ENCODE measurements at regions not wholly inside any gene's neighbourhood (a gene's known extent, or its start where the extent isn't known, plus 50 kb on each side); places are given as distances from the start of the nearest gene placed in this dataset.

- no peak for TF ChIP-seq POLR2AphosphoS5 (IDR thresholded peaks at IDR 0.05)
- TF ChIP-seq POLR2A (IDR thresholded peaks at IDR 0.05) = no peak
- no peaks in the 10 kb centered on the region for H3K36me3 ChIP-seq
- no peak overlapping the region for H3K27ac ChIP-seq
- DNase-seq = peak; percentile 5
- WGBS, 5 donors = 79 to 85% (median 80%) methylated on average over 6 of the region's 6 CpGs
- no peak overlapping the region for H3K4me3 ChIP-seq
- no peaks in the 10 kb centered on the region for H3K9me3 ChIP-seq
- no peaks in the 10 kb centered on the region for H3K4me1 ChIP-seq
- peaks cover 0 to 21% (median 6%) of the 10 kb centered on the region in 7 donors for H3K27me3 ChIP-seq (replicated peaks in 1 of 7)
- intact Hi-C loops (cut with DNase I; ENCODE audit: low total_unique reads) = no loop called here
These were observed 246.7 kb downstream of the FOXD2 start for GRCh38 chr1:47684518-47684917.

- Histone ChIP-seq H3K36me3 (no peaks in the 10 kb centered on the region), H3K9me3 (no peaks in the 10 kb centered on the region), H3K27me3 (replicated peaks in 1 of 7) (peaks cover 0 to 24% (median 6%) of the 10 kb centered on the region in 7 donors), H3K4me3 (no peak overlapping the region), H3K27ac (no peak overlapping the region), H3K4me1 (no peaks in the 10 kb centered on the region)
- 80 to 92% (median 88%) methylated on average over 11 of the region's 11 CpGs for WGBS, 5 donors
- no peak for TF ChIP-seq POLR2A (IDR thresholded peaks at IDR 0.05)
- TF ChIP-seq POLR2AphosphoS5 (IDR thresholded peaks at IDR 0.05) = no peak
- TF ChIP-seq CTCF (IDR thresholded peaks at IDR 0.05 in 8 of 11, conservative IDR thresholded peaks at IDR 0.05 in 3 of 11) = no peak
- peak; percentile 22 for DNase-seq
- intact Hi-C loops (cut with DNase I; ENCODE audit: low total_unique reads) = no loop called here
These were observed 247.3 kb downstream of the FOXD2 start for GRCh38 chr1:47684964-47685762.

GRCh38 chr1:47685763-47686066 lies 247.9 kb downstream of the FOXD2 start:
- Histone ChIP-seq H3K27me3 (replicated peaks in 1 of 7) (peaks cover 0 to 27% (median 6%) of the 10 kb centered on the region in 7 donors), H3K36me3 (no peaks in the 10 kb centered on the region), H3K4me1 (no peaks in the 10 kb centered on the region), H3K27ac (no peak overlapping the region), H3K4me3 (no peak overlapping the region), H3K9me3 (no peaks in the 10 kb centered on the region)
- intact Hi-C loops (cut with DNase I; ENCODE audit: low total_unique reads) = no loop called here
- DNase-seq = no peak
- 81 to 90% (median 86%) methylated on average over 2 of the region's 2 CpGs for WGBS, 5 donors
- TF ChIP-seq POLR2AphosphoS5 (IDR thresholded peaks at IDR 0.05) = no peak
- no peak for TF ChIP-seq CTCF (IDR thresholded peaks at IDR 0.05 in 8 of 11, conservative IDR thresholded peaks at IDR 0.05 in 3 of 11)
- no peak for TF ChIP-seq POLR2A (IDR thresholded peaks at IDR 0.05)

GRCh38 chr1:47686731-47687630 lies 249.1 kb downstream of the FOXD2 start:
- no peak overlapping the region for H3K27ac ChIP-seq
- H3K9me3 ChIP-seq = no peaks in the 10 kb centered on the region
- no peaks in the 10 kb centered on the region for H3K36me3 ChIP-seq
- H3K4me3 ChIP-seq = no peak overlapping the region
- peaks cover 0 to 28% (median 6%) of the 10 kb centered on the region in 7 donors for H3K27me3 ChIP-seq (replicated peaks in 1 of 7)
- no peaks in the 10 kb centered on the region for H3K4me1 ChIP-seq
- intact Hi-C loops (cut with DNase I; ENCODE audit: low total_unique reads) = no loop called here
- TF ChIP-seq POLR2AphosphoS5 (IDR thresholded peaks at IDR 0.05) (no peak), CTCF (IDR thresholded peaks at IDR 0.05 in 8 of 11, conservative IDR thresholded peaks at IDR 0.05 in 3 of 11) (no peak), POLR2A (IDR thresholded peaks at IDR 0.05) (no peak)
- peak; percentile 45 for DNase-seq
- 84 to 91% (median 86%) methylated on average over 15 of the region's 15 CpGs for WGBS, 5 donors
